ENCODE measurements at regions not wholly inside any gene's neighbourhood (a gene's known extent, or its start where the extent isn't known, plus 50 kb on each side); places are given as distances from the start of the nearest gene placed in this dataset.

DNA sequence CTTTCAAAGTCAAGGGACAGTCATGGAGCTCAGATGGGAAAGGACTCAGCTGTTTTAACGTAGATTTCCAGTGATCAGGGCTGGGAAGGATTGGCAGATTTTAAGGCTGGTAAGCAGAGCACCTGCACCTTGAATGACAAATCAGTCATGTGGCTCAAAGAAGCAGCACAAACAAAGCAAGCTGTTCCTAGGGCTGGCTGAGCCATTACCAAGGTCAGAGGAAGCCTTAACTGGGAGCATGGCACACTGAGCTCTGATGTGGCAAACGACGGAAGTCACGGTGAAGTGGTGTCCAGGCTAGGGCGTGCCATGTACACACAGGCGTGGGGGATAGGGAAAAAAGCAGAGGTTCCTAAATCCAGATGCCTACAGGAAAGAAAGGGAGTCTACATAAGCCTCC is 84.6 kb upstream of the PFN2 start:
- TF ChIP-seq SIN3A (IDR thresholded peaks at IDR 0.05; ENCODE audit: borderline replicate concordance, insufficient read depth, low read length): no peak
- TF ChIP-seq FOXP2 (optimal IDR thresholded peaks at IDR 0.05; ENCODE audit: borderline replicate concordance, extremely low read depth, extremely low read length, insufficient read depth): no peak
- no peak for TF ChIP-seq TAF1 (IDR thresholded peaks at IDR 0.05; ENCODE audit: borderline replicate concordance, insufficient read depth, low read length)
- no peak for TF ChIP-seq POLR2AphosphoS5 (IDR thresholded peaks at IDR 0.05; ENCODE audit: low read depth, low read length)
- TF ChIP-seq, protein P1, sequence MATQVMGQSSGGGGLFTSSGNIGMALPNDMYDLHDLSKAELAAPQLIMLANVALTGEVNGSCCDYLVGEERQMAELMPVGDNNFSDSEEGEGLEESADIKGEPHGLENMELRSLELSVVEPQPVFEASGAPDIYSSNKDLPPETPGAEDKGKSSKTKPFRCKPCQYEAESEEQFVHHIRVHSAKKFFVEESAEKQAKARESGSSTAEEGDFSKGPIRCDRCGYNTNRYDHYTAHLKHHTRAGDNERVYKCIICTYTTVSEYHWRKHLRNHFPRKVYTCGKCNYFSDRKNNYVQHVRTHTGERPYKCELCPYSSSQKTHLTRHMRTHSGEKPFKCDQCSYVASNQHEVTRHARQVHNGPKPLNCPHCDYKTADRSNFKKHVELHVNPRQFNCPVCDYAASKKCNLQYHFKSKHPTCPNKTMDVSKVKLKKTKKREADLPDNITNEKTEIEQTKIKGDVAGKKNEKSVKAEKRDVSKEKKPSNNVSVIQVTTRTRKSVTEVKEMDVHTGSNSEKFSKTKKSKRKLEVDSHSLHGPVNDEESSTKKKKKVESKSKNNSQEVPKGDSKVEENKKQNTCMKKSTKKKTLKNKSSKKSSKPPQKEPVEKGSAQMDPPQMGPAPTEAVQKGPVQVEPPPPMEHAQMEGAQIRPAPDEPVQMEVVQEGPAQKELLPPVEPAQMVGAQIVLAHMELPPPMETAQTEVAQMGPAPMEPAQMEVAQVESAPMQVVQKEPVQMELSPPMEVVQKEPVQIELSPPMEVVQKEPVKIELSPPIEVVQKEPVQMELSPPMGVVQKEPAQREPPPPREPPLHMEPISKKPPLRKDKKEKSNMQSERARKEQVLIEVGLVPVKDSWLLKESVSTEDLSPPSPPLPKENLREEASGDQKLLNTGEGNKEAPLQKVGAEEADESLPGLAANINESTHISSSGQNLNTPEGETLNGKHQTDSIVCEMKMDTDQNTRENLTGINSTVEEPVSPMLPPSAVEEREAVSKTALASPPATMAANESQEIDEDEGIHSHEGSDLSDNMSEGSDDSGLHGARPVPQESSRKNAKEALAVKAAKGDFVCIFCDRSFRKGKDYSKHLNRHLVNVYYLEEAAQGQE (IDR thresholded peaks at IDR 0.05; ENCODE audit: insufficient read depth in 1 of 2, low read depth in 2 of 2, low read length in 2 of 2): no peak

DNA sequence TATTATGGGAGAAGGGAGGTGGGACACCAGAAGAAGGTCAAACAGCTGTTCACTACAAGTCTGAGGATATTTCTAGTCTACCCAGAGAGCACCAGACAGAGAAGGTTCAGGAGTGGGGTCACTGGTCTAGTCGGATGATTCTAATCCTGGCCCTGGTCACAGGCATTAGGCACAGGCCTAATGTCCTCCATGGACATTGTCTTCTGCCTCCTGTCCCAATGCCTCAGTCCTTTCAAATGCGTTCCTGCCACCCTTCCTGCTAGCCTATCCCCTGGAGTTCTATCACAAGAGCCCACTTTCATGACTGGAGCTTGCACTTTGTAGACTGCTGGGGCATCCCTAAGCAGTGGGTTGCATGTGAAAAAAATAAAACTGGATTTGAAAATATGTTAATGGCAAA is 83.9 kb upstream of the PFN2 start:
- TF ChIP-seq SIN3A (IDR thresholded peaks at IDR 0.05; ENCODE audit: borderline replicate concordance, insufficient read depth, low read length) (no peak), TAF1 (IDR thresholded peaks at IDR 0.05; ENCODE audit: borderline replicate concordance, insufficient read depth, low read length) (no peak)
- TF ChIP-seq, protein P1 (IDR thresholded peaks at IDR 0.05; ENCODE audit: insufficient read depth in 1 of 2, low read depth in 2 of 2, low read length in 2 of 2): no peak

- TF ChIP-seq TAF1 (IDR thresholded peaks at IDR 0.05; ENCODE audit: borderline replicate concordance, insufficient read depth, low read length): no peak
- TF ChIP-seq, protein P1 (IDR thresholded peaks at IDR 0.05; ENCODE audit: insufficient read depth in 1 of 2, low read depth in 2 of 2, low read length in 2 of 2): no peak
- no peak for TF ChIP-seq SIN3A (IDR thresholded peaks at IDR 0.05; ENCODE audit: borderline replicate concordance, insufficient read depth, low read length)
Measured at GRCh38 chr3:150050510-150050909, 79.8 kb upstream of the PFN2 start.

DNA sequence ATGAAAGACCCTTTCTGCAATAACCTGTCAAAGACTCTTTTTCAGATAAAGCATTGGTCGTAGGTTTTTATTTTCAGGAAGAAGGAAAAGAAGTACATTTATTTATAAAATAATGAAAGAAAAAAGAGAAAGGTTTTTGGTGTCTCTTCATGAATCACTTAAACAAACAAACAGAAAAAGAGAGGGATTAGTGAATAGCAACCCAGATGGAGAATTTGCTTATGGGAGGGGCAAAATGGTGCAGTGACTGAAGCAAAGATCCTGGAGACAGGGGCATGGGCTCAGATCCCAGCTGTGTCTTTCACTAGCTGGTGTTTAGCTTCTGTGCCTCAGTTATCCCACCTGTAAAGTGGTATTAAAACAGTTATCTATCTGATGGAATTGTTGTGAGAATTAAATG is 78.6 kb upstream of the PFN2 start:
- TF ChIP-seq FOXP2 (optimal IDR thresholded peaks at IDR 0.05; ENCODE audit: borderline replicate concordance, extremely low read depth, extremely low read length, insufficient read depth) (no peak), POLR2AphosphoS5 (IDR thresholded peaks at IDR 0.05; ENCODE audit: low read depth, low read length) (no peak), TAF1 (IDR thresholded peaks at IDR 0.05; ENCODE audit: borderline replicate concordance, insufficient read depth, low read length) (no peak), SIN3A (IDR thresholded peaks at IDR 0.05; ENCODE audit: borderline replicate concordance, insufficient read depth, low read length) (no peak)
- TF ChIP-seq, protein P1 (IDR thresholded peaks at IDR 0.05; ENCODE audit: insufficient read depth in 1 of 2, low read depth in 2 of 2, low read length in 2 of 2): no peak

DNA sequence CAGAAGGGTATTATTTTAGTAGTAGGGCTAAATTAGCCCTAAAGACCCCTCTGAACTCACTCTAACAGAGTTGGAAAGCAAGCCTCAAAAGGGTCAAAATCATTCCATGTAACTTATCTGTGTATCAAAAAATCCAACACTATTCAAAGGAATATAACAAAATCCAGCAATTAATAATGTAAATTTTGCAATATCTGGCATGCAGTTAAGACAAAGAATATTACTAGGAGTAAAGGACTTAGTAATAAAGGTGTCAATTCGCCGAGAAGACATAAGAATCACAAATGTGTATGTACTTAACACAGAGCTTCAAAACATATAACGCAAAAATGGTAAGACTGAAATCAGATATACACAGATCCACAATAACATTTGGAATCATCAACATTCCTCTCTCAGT is 71.2 kb upstream of the PFN2 start:
- TF ChIP-seq TAF1 (IDR thresholded peaks at IDR 0.05; ENCODE audit: borderline replicate concordance, insufficient read depth, low read length): no peak
- TF ChIP-seq, protein P1 (IDR thresholded peaks at IDR 0.05; ENCODE audit: insufficient read depth in 1 of 2, low read depth in 2 of 2, low read length in 2 of 2): no peak
- TF ChIP-seq POLR2AphosphoS5 (IDR thresholded peaks at IDR 0.05; ENCODE audit: low read depth, low read length): no peak
- TF ChIP-seq FOXP2 (optimal IDR thresholded peaks at IDR 0.05; ENCODE audit: borderline replicate concordance, extremely low read depth, extremely low read length, insufficient read depth): no peak
- no peak for TF ChIP-seq SIN3A (IDR thresholded peaks at IDR 0.05; ENCODE audit: borderline replicate concordance, insufficient read depth, low read length)

Data from PFSK-1 (cell line).